Dendritic cell treated with granulocyte-macrophage colony-stimulating factor and Interleukin-4, amounts not matched to agents 40 ng/mL and 50 ng/mL, for 4 days (primary cell): ENCODE measurements at regions not wholly inside any gene's neighbourhood (a gene's known extent, or its start where the extent isn't known, plus 50 kb on each side); places are given as distances from the start of the nearest gene placed in this dataset.

Source experiments
- H3K27ac Mint-ChIP-seq: one replicate; pipeline ENCODE4 v1.8.0; 2022; ENCODE audit warnings: mild to moderate bottlenecking, mixed read lengths
- H3K27me3 Mint-ChIP-seq: one replicate; pipeline ENCODE4 v1.8.0; 2022; ENCODE audit warnings: mild to moderate bottlenecking, mixed read lengths
- H3K36me3 Mint-ChIP-seq: one replicate; pipeline ENCODE4 v1.8.0; 2022; ENCODE audit warnings: low read depth, mixed read lengths
- H3K4me1 Mint-ChIP-seq: one replicate; pipeline ENCODE4 v1.8.0; 2022; ENCODE audit warnings: low read depth, mixed read lengths
- H3K4me3 Mint-ChIP-seq: one replicate; pipeline ENCODE4 v1.8.0; 2022; ENCODE audit warnings: mild to moderate bottlenecking, moderate library complexity, mixed read lengths
- H3K9me3 Mint-ChIP-seq: one replicate; pipeline ENCODE4 v1.8.0; 2022; ENCODE audit warnings: mixed read lengths
- intact Hi-C: fragments of 100-400 bp; cut with micrococcal nuclease; formaldehyde crosslinking; loops from one replicate; pipeline ENCODE4 v1.15.0; 2022

DNA sequence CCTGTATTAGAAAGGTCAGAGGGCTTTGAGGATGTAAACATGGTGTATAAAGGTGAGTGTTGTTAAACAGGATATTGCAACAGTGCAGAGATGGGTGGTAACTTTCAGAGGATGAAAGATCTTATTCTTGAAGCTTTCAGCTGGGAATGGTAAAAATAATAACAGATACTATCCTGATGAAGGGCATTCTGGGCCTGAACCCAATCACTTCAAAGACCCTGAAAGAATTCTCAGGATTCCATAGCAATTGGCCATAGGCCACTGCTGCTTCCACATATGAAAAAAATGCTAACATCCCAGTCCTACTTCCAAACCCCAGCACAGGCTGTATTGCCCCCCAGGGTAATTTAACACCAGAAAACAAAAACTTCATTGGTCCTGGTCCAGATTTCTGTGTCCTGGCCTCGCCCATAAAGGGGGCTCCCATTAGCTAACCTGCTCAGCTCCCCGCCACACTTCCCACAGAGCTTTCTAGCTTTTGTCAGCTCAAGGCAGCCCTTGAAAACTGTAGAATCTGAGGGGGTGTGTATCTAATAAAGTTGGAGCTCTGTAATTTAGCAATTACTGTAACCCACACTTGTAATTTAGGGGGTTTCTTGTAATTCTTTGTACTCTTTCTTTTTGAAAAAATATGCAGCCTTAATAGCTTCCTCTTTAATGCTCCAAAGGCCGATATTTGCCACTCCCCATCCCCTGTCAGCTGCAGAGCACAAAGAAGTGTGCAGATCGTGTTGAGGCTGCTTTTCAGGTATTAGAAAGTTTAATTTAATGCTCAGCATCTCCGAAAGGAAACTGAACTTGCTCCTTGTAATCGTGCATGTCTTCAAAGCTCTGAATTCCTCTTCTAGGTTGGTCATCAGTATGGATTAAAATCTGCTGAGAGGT is 371.5 kb downstream of the SEC14L1 start:
- Mint-ChIP-seq H3K4me1 (no peaks in the 10 kb centered on the region), H3K27me3 (peaks cover 13% of the 10 kb centered on the region), H3K4me3 (no peak overlapping the region), H3K27ac (no peak overlapping the region), H3K9me3 (peaks cover 8% of the 10 kb centered on the region), H3K36me3 (no peaks in the 10 kb centered on the region)
- intact Hi-C loops = no loop called here

DNA sequence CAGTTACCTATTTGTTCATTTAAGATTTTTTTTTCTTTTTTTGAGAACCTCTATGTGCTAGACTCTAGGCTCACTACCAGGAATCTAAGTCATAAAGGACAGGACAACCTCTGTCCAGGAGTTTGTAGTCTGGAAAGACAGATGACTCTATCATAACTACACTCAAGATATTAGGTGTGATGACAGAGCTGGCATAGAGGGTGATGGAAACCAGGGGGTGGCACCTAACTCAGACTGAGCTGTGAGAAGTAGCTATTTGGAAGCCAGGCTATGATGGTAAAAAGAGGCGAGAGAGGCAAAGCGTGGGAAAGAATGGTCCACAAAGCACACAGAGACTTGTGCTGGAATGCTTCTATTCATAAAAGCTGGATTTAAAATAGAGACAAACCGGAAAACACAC is 372.3 kb downstream of the SEC14L1 start:
- Mint-ChIP-seq H3K27me3 (peaks cover 12% of the 10 kb centered on the region), H3K4me1 (no peaks in the 10 kb centered on the region), H3K9me3 (peaks cover 8% of the 10 kb centered on the region), H3K27ac (no peak overlapping the region), H3K4me3 (no peak overlapping the region), H3K36me3 (no peaks in the 10 kb centered on the region)
- intact Hi-C loops = no loop called here

DNA sequence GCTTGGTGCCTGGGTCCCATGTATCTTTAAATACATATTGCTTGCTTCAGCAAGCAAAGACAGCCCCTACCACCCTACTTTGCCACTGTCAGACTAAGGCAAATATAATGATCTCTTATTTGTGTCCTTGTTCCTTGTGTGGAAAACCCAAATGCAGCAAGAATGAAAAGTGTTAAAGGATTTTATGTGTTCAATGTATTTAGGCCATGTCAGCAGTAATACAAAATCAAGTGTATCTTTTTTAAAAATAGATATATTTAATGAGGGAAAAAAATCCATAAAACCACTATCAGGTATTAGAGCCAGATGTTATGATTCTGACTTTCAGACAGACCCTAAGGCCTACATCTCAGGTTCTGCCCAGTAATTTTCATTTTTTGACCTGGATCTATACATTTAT is 374.5 kb downstream of the SEC14L1 start:
- Mint-ChIP-seq H3K36me3 (no peaks in the 10 kb centered on the region), H3K27me3 (peaks cover 14% of the 10 kb centered on the region), H3K9me3 (peaks cover 8% of the 10 kb centered on the region), H3K4me3 (no peak overlapping the region), H3K27ac (no peak overlapping the region), H3K4me1 (no peaks in the 10 kb centered on the region)
- intact Hi-C loops = no loop called here

DNA sequence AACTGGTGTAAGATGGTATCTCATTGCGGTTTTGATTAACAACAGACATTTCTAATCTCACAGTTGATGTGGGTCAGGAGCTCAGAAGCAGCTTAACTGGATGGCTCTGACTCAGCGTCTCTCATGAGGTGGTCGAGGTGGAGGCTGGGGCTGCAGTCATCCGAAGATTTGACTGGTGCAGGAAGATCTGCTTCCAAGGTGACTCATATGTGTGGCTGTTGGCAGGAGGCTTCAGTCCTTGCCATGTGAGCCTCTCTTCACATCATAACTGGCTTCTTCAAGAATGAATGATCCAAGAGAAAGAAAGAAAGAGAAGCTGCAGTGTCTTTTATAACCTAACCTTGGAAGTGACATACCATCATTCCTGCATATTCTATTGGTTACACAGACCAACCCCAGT is 376.1 kb downstream of the SEC14L1 start:
- Mint-ChIP-seq H3K27me3 (peaks cover 18% of the 10 kb centered on the region), H3K9me3 (peaks cover 3% of the 10 kb centered on the region), H3K27ac (no peak overlapping the region), H3K4me1 (no peaks in the 10 kb centered on the region), H3K36me3 (no peaks in the 10 kb centered on the region), H3K4me3 (no peak overlapping the region)
- intact Hi-C loops = no loop called here

DNA sequence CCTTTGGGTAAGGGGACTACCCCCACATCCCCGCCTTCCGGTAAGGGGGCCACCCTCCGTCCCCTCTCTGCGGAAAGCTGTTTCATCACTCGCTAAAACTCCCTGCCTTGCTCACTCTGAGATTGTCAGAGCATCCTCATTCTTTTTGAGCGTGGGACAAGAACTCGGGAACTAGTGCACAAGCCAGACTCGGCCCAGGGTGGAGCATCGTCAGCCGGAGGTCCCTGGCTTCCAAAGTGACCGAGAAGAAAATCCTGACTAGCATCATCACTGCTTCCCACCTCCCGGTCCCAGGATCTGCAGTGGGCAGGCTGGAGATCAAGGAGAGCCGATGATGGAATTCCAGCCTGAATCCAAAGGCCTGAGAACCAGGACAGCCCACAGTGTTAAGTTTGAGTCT is 380.3 kb downstream of the SEC14L1 start:
- intact Hi-C loops = no loop called here
- Mint-ChIP-seq H3K36me3 (no peaks in the 10 kb centered on the region), H3K4me3 (no peak overlapping the region), H3K27ac (no peak overlapping the region), H3K9me3 (no peaks in the 10 kb centered on the region), H3K4me1 (no peaks in the 10 kb centered on the region), H3K27me3 (peaks cover 29% of the 10 kb centered on the region)

DNA sequence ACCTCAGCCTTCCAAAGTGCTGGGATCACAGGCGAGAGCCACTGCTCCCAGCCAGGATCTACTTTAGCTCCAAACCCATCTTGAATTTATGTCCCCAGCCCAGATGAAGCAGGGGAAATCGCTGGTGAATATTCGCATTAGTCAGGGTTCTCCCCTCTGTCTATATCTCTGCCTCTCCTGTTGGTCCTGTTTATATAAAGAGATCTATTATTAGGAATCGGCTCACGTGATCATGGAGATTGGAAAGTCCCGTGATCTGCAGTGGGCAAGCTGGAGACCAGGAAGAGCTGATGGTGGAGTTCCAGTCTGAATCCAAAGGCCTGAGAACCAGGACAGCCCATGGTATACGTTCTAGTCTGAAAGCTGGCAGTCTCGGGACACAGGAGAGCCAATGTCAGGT is 382.8 kb downstream of the SEC14L1 start:
- Mint-ChIP-seq H3K27me3 (peaks cover 48% of the 10 kb centered on the region), H3K36me3 (no peaks in the 10 kb centered on the region), H3K4me1 (no peaks in the 10 kb centered on the region), H3K9me3 (no peaks in the 10 kb centered on the region), H3K4me3 (no peak overlapping the region), H3K27ac (no peak overlapping the region)
- intact Hi-C loops = no loop called here

DNA sequence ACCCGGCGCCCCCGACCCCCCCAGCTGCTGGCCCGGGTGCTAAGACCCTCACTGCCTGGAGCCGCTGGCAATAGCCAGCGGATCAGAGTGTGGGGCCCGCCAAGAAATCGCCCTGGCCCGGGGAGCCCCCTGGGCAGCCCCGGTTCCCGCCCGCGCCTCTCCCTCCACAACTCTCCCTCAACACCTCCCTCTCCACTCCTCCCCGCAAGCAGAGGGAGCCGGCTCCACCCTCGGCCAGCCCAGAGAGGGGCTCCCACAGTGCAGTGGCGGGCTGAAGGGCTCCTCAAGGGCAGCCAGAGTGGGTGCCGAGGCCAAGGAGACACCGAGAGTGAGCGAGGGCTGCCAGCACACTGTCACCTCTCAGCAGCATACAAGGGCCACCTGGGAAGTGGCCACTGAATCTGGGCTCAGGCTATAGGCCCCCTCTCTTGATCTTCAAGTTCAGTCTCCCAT is 385.5 kb downstream of the SEC14L1 start:
- Mint-ChIP-seq H3K36me3 (no peaks in the 10 kb centered on the region), H3K27me3 (peaks cover 57% of the 10 kb centered on the region), H3K4me1 (no peaks in the 10 kb centered on the region), H3K4me3 (no peak overlapping the region), H3K9me3 (no peaks in the 10 kb centered on the region), H3K27ac (no peak overlapping the region)
- intact Hi-C loops = no loop called here

DNA sequence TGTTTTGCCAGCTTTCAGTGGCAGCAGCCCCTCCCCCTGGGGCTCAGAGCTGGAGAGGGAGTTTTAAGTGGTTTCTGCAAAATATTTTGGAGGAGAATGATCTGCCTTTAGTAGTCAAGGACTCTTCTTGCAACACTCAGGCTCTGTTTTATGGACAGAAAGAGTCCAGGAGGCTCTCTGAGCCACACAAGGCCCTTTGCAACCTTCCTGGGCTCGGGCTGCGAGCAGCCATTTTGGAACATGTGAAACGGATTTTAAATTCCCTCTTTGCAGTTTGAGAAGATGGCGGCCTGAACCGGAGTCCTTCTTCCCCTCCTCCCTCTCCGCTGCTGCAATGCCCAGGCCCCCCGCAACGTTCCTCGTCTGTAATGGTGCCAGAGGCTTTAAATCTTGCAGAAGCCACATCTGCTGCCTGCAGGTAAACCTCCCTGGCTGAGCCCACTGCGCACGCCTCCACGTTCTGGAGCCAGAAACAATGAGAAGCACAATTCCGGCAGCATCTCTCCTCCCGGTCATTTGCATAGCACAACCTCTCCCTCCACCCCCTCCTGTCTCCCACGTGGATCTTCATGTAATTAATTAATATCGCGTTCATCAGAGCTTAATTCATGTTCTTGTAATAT is 386.1 kb downstream of the SEC14L1 start:
- Mint-ChIP-seq H3K4me3 (no peak overlapping the region), H3K9me3 (no peaks in the 10 kb centered on the region), H3K4me1 (no peaks in the 10 kb centered on the region), H3K36me3 (no peaks in the 10 kb centered on the region), H3K27ac (no peak overlapping the region), H3K27me3 (peaks cover 62% of the 10 kb centered on the region)
- intact Hi-C loops = no loop called here

DNA sequence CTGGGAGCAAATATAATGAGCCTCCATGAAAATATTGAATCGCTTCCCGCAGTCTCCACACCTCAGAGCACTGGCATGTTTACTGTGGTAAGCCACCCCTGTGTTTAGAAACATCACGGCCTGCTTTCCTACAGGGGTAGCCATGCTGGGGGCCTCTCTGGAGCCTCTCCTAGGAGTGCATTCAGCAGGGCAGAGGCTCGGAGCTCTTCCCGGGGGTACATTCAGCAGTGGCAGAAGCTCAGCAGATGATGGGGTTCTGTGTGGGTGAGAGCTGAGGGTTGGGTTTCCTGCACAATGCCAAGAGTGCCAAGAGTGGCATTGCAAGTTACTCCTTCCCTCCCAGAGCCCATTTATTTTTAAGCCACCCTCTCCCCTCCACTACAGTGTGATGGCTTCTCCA is 386.6 kb downstream of the SEC14L1 start:
- peaks cover 67% of the 10 kb centered on the region for H3K27me3 Mint-ChIP-seq
- no peaks in the 10 kb centered on the region for H3K4me1 Mint-ChIP-seq
- intact Hi-C loops = no loop called here
- no peak overlapping the region for H3K4me3 Mint-ChIP-seq
- H3K27ac Mint-ChIP-seq = no peak overlapping the region
- H3K9me3 Mint-ChIP-seq = no peaks in the 10 kb centered on the region
- no peaks in the 10 kb centered on the region for H3K36me3 Mint-ChIP-seq

DNA sequence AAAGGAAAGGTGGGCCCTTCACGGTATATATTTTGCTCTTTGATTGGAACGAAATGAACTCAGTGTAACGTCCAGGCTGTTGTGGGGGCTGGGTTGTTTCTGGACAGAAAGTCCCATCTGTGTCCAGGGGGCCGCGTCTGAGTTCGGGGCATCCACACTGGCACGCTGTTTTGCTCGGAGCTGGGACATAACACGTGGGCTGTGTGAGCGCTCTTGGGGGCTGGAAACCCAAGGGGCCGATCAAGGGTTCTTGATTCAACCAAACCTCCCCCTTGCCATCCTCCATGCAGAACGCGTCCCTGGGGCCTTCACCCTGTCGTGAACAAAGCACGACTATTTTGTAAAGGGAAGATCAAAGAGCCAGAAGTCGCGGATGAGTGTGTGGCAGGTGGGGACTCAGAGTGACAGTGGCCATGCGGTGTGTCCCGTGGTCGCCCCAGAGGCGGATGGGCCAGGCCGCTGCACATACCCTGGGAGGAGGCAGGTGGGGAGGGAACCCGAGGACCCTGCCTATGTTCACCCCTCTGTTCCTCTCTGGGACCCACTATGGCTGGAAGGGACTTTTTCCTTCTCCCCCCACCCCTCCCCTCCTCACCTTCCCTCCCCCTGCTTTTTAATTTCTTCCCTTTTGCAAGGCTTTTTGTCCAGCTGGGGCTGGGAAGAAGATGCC is 387.2 kb downstream of the SEC14L1 start:
- H3K9me3 Mint-ChIP-seq = no peaks in the 10 kb centered on the region
- H3K27me3 Mint-ChIP-seq = peaks cover 66% of the 10 kb centered on the region
- intact Hi-C loops = no loop called here
- H3K4me3 Mint-ChIP-seq = no peak overlapping the region
- H3K27ac Mint-ChIP-seq = no peak overlapping the region
- H3K4me1 Mint-ChIP-seq = no peaks in the 10 kb centered on the region
- no peaks in the 10 kb centered on the region for H3K36me3 Mint-ChIP-seq

DNA sequence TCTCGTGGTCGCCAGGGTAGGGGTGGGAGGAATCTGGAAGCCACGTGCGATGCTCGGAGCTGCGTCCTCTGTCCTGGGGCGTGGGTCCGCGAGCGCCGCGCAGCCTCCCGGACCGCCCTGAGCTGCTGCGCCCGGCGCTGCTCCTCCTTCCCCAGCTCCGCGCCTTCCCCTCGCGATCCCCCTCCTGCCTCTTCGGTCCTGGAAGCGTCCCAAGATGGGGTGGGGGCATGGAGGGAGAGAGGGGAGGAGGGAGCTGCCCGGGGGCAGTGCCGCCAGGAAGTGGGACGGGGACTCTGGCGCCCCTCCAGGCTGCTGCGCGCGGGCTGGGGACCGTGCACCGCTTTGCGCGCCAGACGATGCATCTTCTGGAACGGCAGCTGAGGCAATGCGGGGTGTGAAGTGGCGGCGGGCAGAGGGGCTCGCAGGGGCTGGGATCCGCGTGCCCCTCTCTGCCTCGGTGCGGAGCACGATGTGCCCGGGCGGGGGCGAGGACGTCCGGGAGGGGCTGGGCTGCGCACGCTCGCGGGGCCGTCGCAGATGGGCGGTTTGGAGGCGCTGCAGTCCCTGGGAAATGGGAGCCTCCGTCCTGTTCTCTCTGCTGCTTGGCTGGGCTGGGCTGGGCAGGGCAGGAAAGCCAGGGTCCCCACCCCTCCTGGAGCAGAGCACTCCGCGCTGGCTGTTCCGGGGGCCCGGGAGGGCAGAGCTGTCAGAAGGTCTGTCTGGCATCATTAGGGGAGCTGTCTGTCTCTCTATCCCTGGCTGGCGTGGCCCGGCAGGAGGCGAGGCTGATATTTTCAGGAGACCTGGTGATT is 388.0 kb downstream of the SEC14L1 start:
- Mint-ChIP-seq H3K27me3 (peaks cover 61% of the 10 kb centered on the region), H3K4me3 (no peak overlapping the region), H3K4me1 (no peaks in the 10 kb centered on the region), H3K9me3 (no peaks in the 10 kb centered on the region), H3K36me3 (no peaks in the 10 kb centered on the region), H3K27ac (no peak overlapping the region)
- intact Hi-C loops = no loop called here

DNA sequence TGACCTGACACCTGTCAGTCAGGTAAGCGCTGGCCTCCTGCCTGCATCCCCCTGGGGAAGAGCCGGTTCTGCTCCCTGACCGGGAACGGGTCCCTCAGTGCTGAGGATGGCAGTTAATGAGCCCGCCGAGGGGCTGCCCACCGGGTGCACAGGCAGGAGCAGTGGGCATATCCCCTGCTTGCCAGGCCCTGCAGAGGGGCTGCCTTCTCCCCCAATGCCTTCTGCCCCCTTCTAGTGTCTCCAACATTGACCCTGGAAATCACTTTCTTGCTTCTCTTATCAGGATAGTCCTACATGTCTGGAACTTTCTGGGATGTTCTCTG is 388.5 kb downstream of the SEC14L1 start:
- Mint-ChIP-seq H3K36me3 (no peaks in the 10 kb centered on the region), H3K4me1 (no peaks in the 10 kb centered on the region), H3K27me3 (peaks cover 62% of the 10 kb centered on the region), H3K9me3 (peaks cover 5% of the 10 kb centered on the region), H3K27ac (no peak overlapping the region), H3K4me3 (no peak overlapping the region)
- intact Hi-C loops = no loop called here

DNA sequence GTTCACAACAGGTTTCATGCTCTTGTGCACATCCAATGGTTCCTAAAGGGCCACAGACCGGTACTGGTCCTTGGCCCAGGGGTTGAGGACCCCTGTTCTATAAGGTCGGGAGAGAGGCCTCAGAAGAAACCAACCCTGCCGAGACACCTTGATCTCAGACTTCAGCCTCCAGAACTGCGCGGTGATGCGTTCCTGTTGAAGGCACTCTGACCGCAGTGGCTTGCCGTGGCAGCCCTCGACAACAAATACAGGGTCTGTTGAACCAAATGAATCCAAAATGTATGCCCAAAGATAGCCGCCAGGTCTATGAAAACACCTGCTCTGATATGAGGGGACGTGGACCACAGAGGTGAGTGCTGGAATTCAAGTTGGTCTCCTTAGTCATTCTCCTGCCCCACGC is 389.8 kb downstream of the SEC14L1 start:
- peaks cover 9% of the 10 kb centered on the region for H3K9me3 Mint-ChIP-seq
- no peak overlapping the region for H3K4me3 Mint-ChIP-seq
- peaks cover 64% of the 10 kb centered on the region for H3K27me3 Mint-ChIP-seq
- intact Hi-C loops = no loop called here
- H3K36me3 Mint-ChIP-seq = no peaks in the 10 kb centered on the region
- H3K4me1 Mint-ChIP-seq = peaks cover 4% of the 10 kb centered on the region
- no peak overlapping the region for H3K27ac Mint-ChIP-seq

DNA sequence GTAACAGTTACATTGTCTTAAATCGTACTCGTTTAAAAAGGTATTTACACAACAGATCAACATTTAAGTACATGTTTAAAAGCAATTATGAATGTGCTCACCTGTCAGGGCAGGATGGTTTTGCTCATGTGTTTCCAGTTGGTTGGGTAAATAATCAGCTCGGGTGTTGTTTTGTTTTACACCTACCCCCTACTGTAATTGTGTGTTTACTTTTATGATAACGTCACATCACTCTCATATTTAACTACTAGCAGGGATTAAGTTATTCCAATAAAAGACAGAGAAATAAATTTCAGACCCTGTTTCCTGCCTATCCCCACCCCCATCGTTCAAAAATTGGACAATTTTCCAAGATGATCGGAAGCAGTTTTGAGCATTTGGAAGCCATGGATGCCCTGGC is 390.2 kb downstream of the SEC14L1 start:
- H3K4me3 Mint-ChIP-seq = no peak overlapping the region
- H3K9me3 Mint-ChIP-seq = peaks cover 9% of the 10 kb centered on the region
- H3K27ac Mint-ChIP-seq = no peak overlapping the region
- peaks cover 67% of the 10 kb centered on the region for H3K27me3 Mint-ChIP-seq
- peaks cover 8% of the 10 kb centered on the region for H3K4me1 Mint-ChIP-seq
- intact Hi-C loops = no loop called here
- no peaks in the 10 kb centered on the region for H3K36me3 Mint-ChIP-seq
